Activated CD8-positive, alpha-beta T cell treated with anti-CD3 and anti-CD28 coated beads for 36 hours (primary cell): ENCODE measurements at regions not wholly inside any gene's neighbourhood (a gene's known extent, or its start where the extent isn't known, plus 50 kb on each side); places are given as distances from the start of the nearest gene placed in this dataset.

Experiments
- ATAC-seq: fragments of 200-7000 bp; cut with Tn5 transposase; one replicate; pipeline ENCODE4 v1.10.0; 2021; ENCODE audit warnings: mild to moderate bottlenecking, moderate library complexity
- CTCF ChIA-PET: fragments of 350-600 bp; sonication (Branson Sonifier 250); formaldehyde crosslinking; loops from one replicate; lab custom pipeline; 2021; ENCODE audit warnings: antibody characterized with exemption; lab: Charles Lee
- POLR2A ChIA-PET: fragments of 350-600 bp; sonication (Branson Sonifier 250); formaldehyde crosslinking; loops from one replicate; lab custom pipeline; 2021; ENCODE audit warnings: antibody characterized with exemption; lab: Charles Lee
- DNase-seq: peaks from one replicate; pipeline ENCODE4 v3.0.0-alpha.2; 2020
- H3K27ac Mint-ChIP-seq: one replicate; pipeline ENCODE4 v1.8.0; 2021; ENCODE audit warnings: mild to moderate bottlenecking, mixed read lengths
- H3K27me3 Mint-ChIP-seq: one replicate; pipeline ENCODE4 v1.8.0; 2021; ENCODE audit warnings: mixed read lengths
- H3K36me3 Mint-ChIP-seq: one replicate; pipeline ENCODE4 v1.8.0; 2021; ENCODE audit warnings: low read depth, mixed read lengths
- H3K4me1 Mint-ChIP-seq: one replicate; pipeline ENCODE4 v1.8.0; 2021; ENCODE audit warnings: low read depth, mixed read lengths
- H3K4me3 Mint-ChIP-seq: one replicate; pipeline ENCODE4 v1.8.0; 2021; ENCODE audit warnings: mild to moderate bottlenecking, moderate library complexity, mixed read lengths
- H3K9me3 Mint-ChIP-seq: one replicate; pipeline ENCODE4 v1.8.0; 2021; ENCODE audit warnings: mixed read lengths
- intact Hi-C: fragments of 100-400 bp; cut with micrococcal nuclease; formaldehyde crosslinking; loops from one replicate; pipeline ENCODE4 v1.10.0; 2022
- TF ChIP-seq, protein P1 (sequence below): fragments of 200-600 bp; IDR thresholded peaks from one replicate; pipeline ENCODE4 v1.8.0; 2022; ENCODE audit warnings: antibody characterized with exemption, mild to moderate bottlenecking

GRCh38 chr22:44430716-44431115 is 67.3 kb downstream of the RTL6 start:
- TF ChIP-seq, protein P1, sequence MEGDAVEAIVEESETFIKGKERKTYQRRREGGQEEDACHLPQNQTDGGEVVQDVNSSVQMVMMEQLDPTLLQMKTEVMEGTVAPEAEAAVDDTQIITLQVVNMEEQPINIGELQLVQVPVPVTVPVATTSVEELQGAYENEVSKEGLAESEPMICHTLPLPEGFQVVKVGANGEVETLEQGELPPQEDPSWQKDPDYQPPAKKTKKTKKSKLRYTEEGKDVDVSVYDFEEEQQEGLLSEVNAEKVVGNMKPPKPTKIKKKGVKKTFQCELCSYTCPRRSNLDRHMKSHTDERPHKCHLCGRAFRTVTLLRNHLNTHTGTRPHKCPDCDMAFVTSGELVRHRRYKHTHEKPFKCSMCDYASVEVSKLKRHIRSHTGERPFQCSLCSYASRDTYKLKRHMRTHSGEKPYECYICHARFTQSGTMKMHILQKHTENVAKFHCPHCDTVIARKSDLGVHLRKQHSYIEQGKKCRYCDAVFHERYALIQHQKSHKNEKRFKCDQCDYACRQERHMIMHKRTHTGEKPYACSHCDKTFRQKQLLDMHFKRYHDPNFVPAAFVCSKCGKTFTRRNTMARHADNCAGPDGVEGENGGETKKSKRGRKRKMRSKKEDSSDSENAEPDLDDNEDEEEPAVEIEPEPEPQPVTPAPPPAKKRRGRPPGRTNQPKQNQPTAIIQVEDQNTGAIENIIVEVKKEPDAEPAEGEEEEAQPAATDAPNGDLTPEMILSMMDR = no peak
- H3K36me3 Mint-ChIP-seq = no peaks in the 10 kb centered on the region
- no peak for DNase-seq
- ATAC-seq = no peak
- no peak overlapping the region for H3K27ac Mint-ChIP-seq
- no peak overlapping the region for H3K4me3 Mint-ChIP-seq
- ChIA-PET POLR2A (no interaction called here), CTCF (interaction anchor here (0.9 kb wide), 1 partner anchor 196 kb away, joined by 3 read pairs; no protein-coding TSS in a partner anchor)
- intact Hi-C loops = no loop called here
- H3K4me1 Mint-ChIP-seq = no peaks in the 10 kb centered on the region
- H3K27me3 Mint-ChIP-seq = no peaks in the 10 kb centered on the region
- H3K9me3 Mint-ChIP-seq = no peaks in the 10 kb centered on the region

DNA sequence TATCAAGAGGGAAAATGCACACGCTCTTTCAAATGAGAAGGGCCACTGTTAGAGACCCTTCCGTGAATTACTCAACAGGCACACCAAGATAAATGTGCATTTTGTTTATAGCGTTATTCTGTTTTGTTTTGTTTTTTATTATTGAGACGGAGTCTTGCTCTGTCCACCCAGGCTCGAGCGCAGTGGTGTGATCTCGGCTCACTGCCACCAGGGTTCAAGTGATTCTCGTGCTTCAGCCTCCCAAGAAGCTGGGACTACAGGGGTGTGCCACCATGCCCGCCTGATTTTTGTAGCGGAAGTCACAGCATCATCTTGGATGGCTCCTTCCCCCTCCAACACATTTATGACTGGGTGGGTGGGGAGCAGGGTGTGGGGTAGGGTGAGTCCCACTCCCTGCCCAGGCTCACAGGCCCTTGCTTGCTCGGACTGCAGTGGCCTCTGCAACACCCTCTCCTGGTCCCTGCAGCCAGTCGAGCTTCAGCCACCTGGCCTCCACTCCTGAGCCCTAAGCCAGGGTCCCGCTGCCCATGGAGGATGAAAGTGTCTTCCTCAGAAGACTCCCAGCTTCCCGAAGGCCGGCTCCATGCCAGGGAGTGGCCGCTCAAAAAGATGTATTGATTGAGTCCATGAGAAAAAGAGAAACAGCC is 68.0 kb downstream of the RTL6 start:
- intact Hi-C loops = no loop called here
- no peaks in the 10 kb centered on the region for H3K27me3 Mint-ChIP-seq
- ChIA-PET CTCF (interaction anchor here (0.9 kb wide), 1 partner anchor 197 kb away, joined by 3 read pairs; no protein-coding TSS in a partner anchor), POLR2A (no interaction called here)
- H3K4me1 Mint-ChIP-seq = no peaks in the 10 kb centered on the region
- no peak for ATAC-seq
- no peak overlapping the region for H3K4me3 Mint-ChIP-seq
- TF ChIP-seq, protein P1 = no peak
- H3K27ac Mint-ChIP-seq = no peak overlapping the region
- no peak for DNase-seq
- no peaks in the 10 kb centered on the region for H3K9me3 Mint-ChIP-seq
- no peaks in the 10 kb centered on the region for H3K36me3 Mint-ChIP-seq

GRCh38 chr22:44428941-44429830 is 68.8 kb downstream of the RTL6 start:
- Mint-ChIP-seq H3K4me1 (no peaks in the 10 kb centered on the region), H3K27me3 (no peaks in the 10 kb centered on the region), H3K27ac (no peak overlapping the region), H3K9me3 (no peaks in the 10 kb centered on the region), H3K4me3 (no peak overlapping the region), H3K36me3 (no peaks in the 10 kb centered on the region)
- ATAC-seq (no peak), DNase-seq (no peak)
- ChIA-PET CTCF (no interaction called here), POLR2A (no interaction called here)
- intact Hi-C loops = no loop called here
- TF ChIP-seq, protein P1 = no peak

GRCh38 chr22:44427611-44428470 is 70.2 kb downstream of the RTL6 start:
- CTCF ChIA-PET = no interaction called here
- POLR2A ChIA-PET = no interaction called here
- no peaks in the 10 kb centered on the region for H3K4me1 Mint-ChIP-seq
- no peak overlapping the region for H3K27ac Mint-ChIP-seq
- peaks cover 1% of the 10 kb centered on the region for H3K27me3 Mint-ChIP-seq
- ATAC-seq (no peak), DNase-seq (no peak)
- H3K36me3 Mint-ChIP-seq = no peaks in the 10 kb centered on the region
- no peak overlapping the region for H3K4me3 Mint-ChIP-seq
- TF ChIP-seq, protein P1 = no peak
- H3K9me3 Mint-ChIP-seq = no peaks in the 10 kb centered on the region
- intact Hi-C loops = no loop called here
